NCI-H1417 (cell line): ENCODE measurements at regions not wholly inside any gene's neighbourhood (a gene's known extent, or its start where the extent isn't known, plus 50 kb on each side); places are given as distances from the start of the nearest gene placed in this dataset.

Source experiments
- DNase-seq, 3 experiments: peaks; one replicate each; lab custom pipeline; 2025; lab: John Stamatoyannopoulos, UW

GRCh38 chr20:7696311-7696710 is 243.9 kb downstream of the HAO1 start:
- no peak for DNase-seq

- DNase-seq: peak in 1 of 3 experiments; percentile 55
These were observed 238.1 kb downstream of the HAO1 start for GRCh38 chr20:7702141-7702540.

- peak; percentile 89 to 99 (median 94) for DNase-seq
These were observed 236.7 kb downstream of the HAO1 start for GRCh38 chr20:7703551-7703961.

- DNase-seq: peak; percentile 65 to 96 (median 72)
These were observed 236.3 kb downstream of the HAO1 start for GRCh38 chr20:7703996-7704395.

GRCh38 chr20:7708112-7708511 is 232.1 kb downstream of the HAO1 start:
- no peak for DNase-seq

- DNase-seq: no peak
These were observed 231.5 kb downstream of the HAO1 start for GRCh38 chr20:7708782-7709181.

- no peak for DNase-seq
These were observed 229.8 kb downstream of the HAO1 start for GRCh38 chr20:7710440-7710839.

- DNase-seq: no peak
These were observed 227.6 kb downstream of the HAO1 start for GRCh38 chr20:7712661-7713060.

GRCh38 chr20:7714549-7714948 is 225.7 kb downstream of the HAO1 start:
- DNase-seq: peak in 1 of 3 experiments; percentile 17

- no peak for DNase-seq
These were observed 223.8 kb downstream of the HAO1 start for GRCh38 chr20:7716286-7716972.

GRCh38 chr20:7722564-7722963 is 217.7 kb downstream of the HAO1 start:
- no peak for DNase-seq

- no peak for DNase-seq
These were observed 217.0 kb downstream of the HAO1 start for GRCh38 chr20:7723284-7723683.

- no peak for DNase-seq
These were observed 211.9 kb downstream of the HAO1 start for GRCh38 chr20:7728338-7728737.

GRCh38 chr20:7734216-7734615 is 206.0 kb downstream of the HAO1 start:
- no peak for DNase-seq

- DNase-seq: peak in 1 of 3 experiments; percentile 51
These were observed 203.9 kb downstream of the HAO1 start for GRCh38 chr20:7736336-7736735.

GRCh38 chr20:7741866-7742265 is 198.4 kb downstream of the HAO1 start:
- DNase-seq: no peak

- peak in 1 of 3 experiments; percentile 26 for DNase-seq
These were observed 197.8 kb downstream of the HAO1 start for GRCh38 chr20:7742479-7742878.

GRCh38 chr20:7744411-7744810 is 195.8 kb downstream of the HAO1 start:
- no peak for DNase-seq

- DNase-seq: no peak
These were observed 191.6 kb downstream of the HAO1 start for GRCh38 chr20:7748624-7749023.

- DNase-seq: no peak
These were observed 186.2 kb downstream of the HAO1 start for GRCh38 chr20:7754102-7754501.

- DNase-seq: no peak
These were observed 181.9 kb downstream of the HAO1 start for GRCh38 chr20:7758406-7758805.

- DNase-seq: no peak
These were observed 179.8 kb downstream of the HAO1 start for GRCh38 chr20:7760247-7761031.

GRCh38 chr20:7765221-7765620 is 175.0 kb downstream of the HAO1 start:
- no peak for DNase-seq
